ENCODE measurements at regions not wholly inside any gene's neighbourhood (a gene's known extent, or its start where the extent isn't known, plus 50 kb on each side); places are given as distances from the start of the nearest gene placed in this dataset.

GRCh38 chr7:96430356-96430755 is 108.5 kb upstream of the SLC25A13 start:
- TF ChIP-seq POLR2A (IDR thresholded peaks at IDR 0.05): no peak
- TF ChIP-seq EP300 (IDR thresholded peaks at IDR 0.05): no peak
- no peak for TF ChIP-seq CTCF (IDR thresholded peaks at IDR 0.05)
- TF ChIP-seq POLR2AphosphoS5 (IDR thresholded peaks at IDR 0.05): no peak

Data from stomach (tissue), 4 donors.